Esophagus muscularis mucosa (tissue), 4 donors: ENCODE measurements at regions not wholly inside any gene's neighbourhood (a gene's known extent, or its start where the extent isn't known, plus 50 kb on each side); places are given as distances from the start of the nearest gene placed in this dataset.
A peak's percentile ranks its signal among the peaks of the same experiment; 100 is the strongest.
"Not testable (repeated sequence)": the region's sequence is repeated elsewhere in the genome, so short reads cannot be mapped to it uniquely, and the experiment has no call there.

ENCODE experiments used
- DNase-seq: peaks from one replicate; pipeline ENCODE4 v3.0.0-alpha.2; 2017; ENCODE audit errors: extremely low spot score
- H3K27ac ChIP-seq, 4 donors: fragments of 200-600 bp; sonication (generic); replicated peaks in 1 of 4; 1 replicate in 3 of 4; 2 replicates in 1 of 4; pipeline ENCODE4 v1.5.1; 2016 to 2019; ENCODE audit warnings: mild to moderate bottlenecking in 1 of 4
- H3K27me3 ChIP-seq, 4 donors: fragments of 200-600 bp; sonication (generic); one replicate each; pipeline versions ENCODE4 v1.5.1 to v1.6.0; 2016 to 2019
- H3K36me3 ChIP-seq, 4 donors: fragments of 200-600 bp; sonication (generic); one replicate each; pipeline ENCODE4 v1.5.1; 2016 to 2019
- H3K4me1 ChIP-seq, 4 donors: fragments of 200-600 bp; sonication (generic); one replicate each; pipeline ENCODE4 v1.5.1; 2016 to 2019
- H3K4me3 ChIP-seq, 4 donors: fragments of 200-600 bp; sonication (generic); 1 replicate in 2 of 4; 2 replicates in 2 of 4; pipeline ENCODE4 v1.5.1; 2016 to 2019; ENCODE audit warnings: mild to moderate bottlenecking in 4 of 4, moderate library complexity in 1 of 4
- H3K9me3 ChIP-seq, 4 donors: fragments of 200-600 bp; sonication (generic); 1 replicate in 3 of 4; 2 replicates in 1 of 4; pipeline ENCODE4 v1.5.1; 2016 to 2019
- CTCF ChIP-seq, 3 experiments: fragments of 200-600 bp in 2 of 3; fragments of 450-650 bp in 1 of 3; sonication (generic) in 2 of 3; IDR thresholded peaks; one replicate each; pipeline ENCODE4 v1.5.1; 2017 to 2019; ENCODE audit warnings: antibody characterized with exemption in 3 of 3, mild to moderate bottlenecking in 2 of 3, moderate library complexity in 1 of 3
- EP300 ChIP-seq: sonication (generic); formaldehyde crosslinking; IDR thresholded peaks from one replicate; pipeline ENCODE4 v1.6.1; 2017; ENCODE audit warnings: antibody characterized with exemption
- POLR2A ChIP-seq: fragments of 450-650 bp; IDR thresholded peaks from one replicate; pipeline ENCODE4 v1.6.1; 2017; ENCODE audit warnings: antibody characterized with exemption, moderate library complexity, mild to moderate bottlenecking, low read depth
- POLR2AphosphoS5 ChIP-seq, 2 donors: sonication (generic); formaldehyde crosslinking; IDR thresholded peaks; one replicate each; pipeline ENCODE4 v1.6.1; 2017; ENCODE audit warnings: antibody characterized with exemption in 2 of 2
- WGBS: methylation state at CpG from one replicate; pipeline ENCODE4 v1.1.5; 2018; 5-methylcytosine and 5-hydroxymethylcytosine counted together
- intact Hi-C: fragments of 100-400 bp; cut with DNase I; formaldehyde crosslinking; loops from one replicate; pipeline ENCODE4 v1.15.1; 2023

GRCh38 chr10:42992156-42992956, 84.5 kb upstream of the RET start:
- Histone ChIP-seq H3K27me3 (peaks cover 0 to 11% (median 0%) of the 10 kb centered on the region in 4 donors), H3K36me3 (no peaks in the 10 kb centered on the region), H3K27ac (no peak overlapping the region), H3K9me3 (no peaks in the 10 kb centered on the region), H3K4me1 (no peaks in the 10 kb centered on the region), H3K4me3 (no peak overlapping the region)
- peak; percentile 72 for DNase-seq
- intact Hi-C loops: no loop called here
- WGBS: 95% methylated on average over 7 of the region's 12 CpGs
- TF ChIP-seq CTCF (IDR thresholded peaks at IDR 0.05) (no peak), POLR2A (no peak), EP300 (no peak), POLR2AphosphoS5 (IDR thresholded peaks at IDR 0.05) (no peak)

GRCh38 chr10:42992957-42993390, 83.9 kb upstream of the RET start:
- WGBS: 92% methylated on average over 7 of the region's 13 CpGs
- TF ChIP-seq EP300 (no peak), CTCF (IDR thresholded peaks at IDR 0.05) (no peak), POLR2A (no peak), POLR2AphosphoS5 (IDR thresholded peaks at IDR 0.05) (no peak)
- Histone ChIP-seq H3K4me3 (no peak overlapping the region), H3K27me3 (peaks cover 0 to 11% (median 0%) of the 10 kb centered on the region in 4 donors), H3K36me3 (no peaks in the 10 kb centered on the region), H3K9me3 (no peaks in the 10 kb centered on the region), H3K4me1 (no peaks in the 10 kb centered on the region), H3K27ac (no peak overlapping the region)
- DNase-seq: peak; percentile 85
- intact Hi-C loops: no loop called here

GRCh38 chr10:42994909-42995308, 82.0 kb upstream of the RET start:
- H3K36me3 ChIP-seq, H3K4me3 ChIP-seq, H3K27ac ChIP-seq, H3K4me1 ChIP-seq, DNase-seq, intact Hi-C loops, H3K9me3 ChIP-seq: not testable (repeated sequence)
- 100% methylated on average over 1 of the region's 2 CpGs for WGBS
- peaks cover 0 to 16% (median 0%) of the 10 kb centered on the region in 4 donors for H3K27me3 ChIP-seq

- intact Hi-C loops: no loop called here
- peak; percentile 75 for DNase-seq
- WGBS: 62% methylated on average over 2 of the region's 2 CpGs
- Histone ChIP-seq H3K27me3 (peaks cover 0 to 17% (median 0%) of the 10 kb centered on the region in 4 donors), H3K27ac (no peak overlapping the region), H3K9me3 (no peaks in the 10 kb centered on the region), H3K36me3 (no peaks in the 10 kb centered on the region), H3K4me1 (no peaks in the 10 kb centered on the region), H3K4me3 (no peak overlapping the region)
- TF ChIP-seq EP300 (no peak), POLR2A (no peak), CTCF (IDR thresholded peaks at IDR 0.05) (no peak), POLR2AphosphoS5 (IDR thresholded peaks at IDR 0.05) (no peak)
These were observed 81.3 kb upstream of the RET start for GRCh38 chr10:42995537-42995936.

- no peaks in the 10 kb centered on the region for H3K9me3 ChIP-seq
- intact Hi-C loops: no loop called here
- no peaks in the 10 kb centered on the region for H3K4me1 ChIP-seq
- WGBS: 73% methylated on average over 4 of the region's 5 CpGs
- no peak for TF ChIP-seq EP300
- no peak for TF ChIP-seq POLR2A
- no peak for TF ChIP-seq CTCF (IDR thresholded peaks at IDR 0.05)
- no peak for TF ChIP-seq POLR2AphosphoS5 (IDR thresholded peaks at IDR 0.05)
- H3K4me3 ChIP-seq: no peak overlapping the region
- peaks cover 0 to 11% (median 0%) of the 10 kb centered on the region in 4 donors for H3K27me3 ChIP-seq
- no peaks in the 10 kb centered on the region for H3K36me3 ChIP-seq
- peak; percentile 87 for DNase-seq
- no peak overlapping the region for H3K27ac ChIP-seq
These were observed 80.3 kb upstream of the RET start for GRCh38 chr10:42996588-42996987.
